ENCODE measurements at regions not wholly inside any gene's neighbourhood (a gene's known extent, or its start where the extent isn't known, plus 50 kb on each side); places are given as distances from the start of the nearest gene placed in this dataset.

- no peak for TF ChIP-seq CTCF (IDR thresholded peaks at IDR 0.05 in 4 of 5, conservative IDR thresholded peaks at IDR 0.05 in 1 of 5)
- TF ChIP-seq POLR2A (IDR thresholded peaks at IDR 0.05) = no peak
Measured at GRCh38 chr7:121620953-121621606, 225.0 kb upstream of the FAM3C start.

Data from gastrocnemius medialis (tissue), 4 donors.